Transverse colon (tissue), 4 donors: ENCODE measurements at regions not wholly inside any gene's neighbourhood (a gene's known extent, or its start where the extent isn't known, plus 50 kb on each side); places are given as distances from the start of the nearest gene placed in this dataset.

Source experiments
- CTCF ChIP-seq, 5 experiments: fragments of 200-600 bp in 3 of 5; fragments of 450-650 bp in 2 of 5; sonication (generic) in 3 of 5; IDR thresholded peaks; 1 replicate in 2 of 5; 2 replicates in 3 of 5; pipeline ENCODE4 v1.5.1; 2016 to 2017; ENCODE audit warnings: antibody characterized with exemption in 5 of 5, inconsistent platforms in 3 of 5, mild to moderate bottlenecking in 2 of 5, moderate library complexity in 1 of 5
- POLR2A ChIP-seq: fragments of 450-650 bp; IDR thresholded peaks from one replicate; pipeline ENCODE4 v1.6.1; 2016; ENCODE audit warnings: antibody characterized with exemption, mild to moderate bottlenecking, moderate library complexity
- POLR2AphosphoS5 ChIP-seq, 3 donors: sonication (generic); formaldehyde crosslinking; IDR thresholded peaks; one replicate each; pipeline ENCODE4 v1.6.1; 2016; ENCODE audit warnings: antibody characterized with exemption in 3 of 3

DNA sequence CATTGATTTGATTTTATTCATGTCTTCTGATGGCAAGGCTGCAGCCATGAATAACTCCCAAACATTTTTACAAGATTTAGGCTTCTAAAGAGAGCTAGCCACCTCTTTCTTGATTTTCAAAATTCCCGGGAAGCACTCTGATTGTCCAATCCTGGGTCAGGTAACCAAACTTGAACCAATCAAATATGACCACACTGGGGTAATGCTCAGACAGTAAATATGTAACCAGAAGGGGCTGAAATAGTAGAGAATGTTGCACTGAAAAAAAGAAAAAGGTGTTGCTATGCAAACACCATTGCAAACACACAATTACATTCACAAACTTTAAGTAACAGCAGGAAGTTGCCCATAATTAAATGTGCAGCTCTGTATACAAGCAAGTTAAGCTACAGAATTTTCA is 112.9 kb upstream of the IQCM start:
- TF ChIP-seq POLR2AphosphoS5 (IDR thresholded peaks at IDR 0.05), result no peak
- no peak for TF ChIP-seq CTCF (IDR thresholded peaks at IDR 0.05)
- no peak for TF ChIP-seq POLR2A
